ENCODE measurements at regions not wholly inside any gene's neighbourhood (a gene's known extent, or its start where the extent isn't known, plus 50 kb on each side); places are given as distances from the start of the nearest gene placed in this dataset.

GRCh38 chr18:51330739-51331138, 133.3 kb upstream of the MEX3C start:
- no peak for TF ChIP-seq SIN3A (IDR thresholded peaks at IDR 0.05; ENCODE audit: low read depth)
- no peak for TF ChIP-seq EZH2phosphoT487 (IDR thresholded peaks at IDR 0.05; ENCODE audit: borderline replicate concordance)
- no peak for TF ChIP-seq SRF (IDR thresholded peaks at IDR 0.05; ENCODE audit: low read depth)
- no peak for TF ChIP-seq CTCF (IDR thresholded peaks at IDR 0.05 in 2 of 3, conservative IDR thresholded peaks at IDR 0.05 in 1 of 3; ENCODE audit: borderline replicate concordance in 1 of 3, insufficient read depth in 1 of 3, low read depth in 2 of 3, low read length in 2 of 3)
- TF ChIP-seq MAX (IDR thresholded peaks at IDR 0.05): no peak
- TF ChIP-seq POLR2AphosphoS5 (IDR thresholded peaks at IDR 0.05; ENCODE audit: low read depth, low read length): no peak
- TF ChIP-seq ATF3 (IDR thresholded peaks at IDR 0.05): no peak
- TF ChIP-seq RAD21 (IDR thresholded peaks at IDR 0.05; ENCODE audit: low read depth): no peak
- TF ChIP-seq ELF1 (IDR thresholded peaks at IDR 0.05; ENCODE audit: borderline replicate concordance, low read depth): no peak
- no peak for TF ChIP-seq POLR2A (IDR thresholded peaks at IDR 0.05; ENCODE audit: borderline replicate concordance, extremely low read depth, insufficient read depth, insufficient read length)
- no peak for TF ChIP-seq EZH2 (IDR thresholded peaks at IDR 0.05)

All from HCT116 (cell line).